SK-N-SH (cell line): ENCODE measurements at regions not wholly inside any gene's neighbourhood (a gene's known extent, or its start where the extent isn't known, plus 50 kb on each side); places are given as distances from the start of the nearest gene placed in this dataset.

ENCODE experiments used
- EP300 ChIP-seq, 2 experiments: IDR thresholded peaks; 2 replicates each; pipeline versions ENCODE4 v1.4.0 to v1.6.1; 2012; ENCODE audit warnings: borderline replicate concordance in 1 of 2, low read depth in 1 of 2, low read length in 1 of 2
- EZH2phosphoT487 ChIP-seq: fragments of 200-600 bp; sonication (generic); IDR thresholded peaks from 2 replicates; pipeline ENCODE4 v1.6.1; 2017; ENCODE audit warnings: low read depth, mixed run types, mild to moderate bottlenecking, antibody characterized with exemption, moderate library complexity, borderline replicate concordance
- JUND ChIP-seq: IDR thresholded peaks from 2 replicates; pipeline ENCODE4 v1.4.0; 2012
- MAX ChIP-seq: IDR thresholded peaks from 2 replicates; pipeline ENCODE4 v1.4.0; 2012; ENCODE audit warnings: low read depth
- RAD21 ChIP-seq: IDR thresholded peaks from 2 replicates; pipeline ENCODE4 v1.6.1; 2012; ENCODE audit warnings: mild to moderate bottlenecking, low read length
- RFX5 ChIP-seq: IDR thresholded peaks from 2 replicates; pipeline ENCODE4 v1.6.1; 2012; ENCODE audit warnings: mild to moderate bottlenecking, improper control_type of control experiment, low read length
- TAF1 ChIP-seq: IDR thresholded peaks from 2 replicates; pipeline ENCODE4 v1.6.1; 2012; ENCODE audit warnings: low read depth, mild to moderate bottlenecking, low read length, moderate library complexity, borderline replicate concordance
- TCF12 ChIP-seq: IDR thresholded peaks from 2 replicates; pipeline ENCODE4 v1.4.0; 2012
- TF ChIP-seq, protein P1 (sequence below): fragments of 200-600 bp; sonication (generic); IDR thresholded peaks from 2 replicates; pipeline ENCODE4 v1.6.1; 2017; ENCODE audit warnings: antibody characterized with exemption, mild to moderate bottlenecking, moderate library complexity

GRCh38 chr18:69261406-69261805 lies 139.3 kb upstream of the DOK6 start:
- TF ChIP-seq JUND (no peak), RFX5 (no peak), EP300 (IDR thresholded peaks at IDR 0.05; ENCODE audit: borderline replicate concordance in 1 of 2, low read depth in 1 of 2, low read length in 1 of 2) (no peak), RAD21 (no peak), TCF12 (no peak), EZH2phosphoT487 (no peak), MAX (no peak), TAF1 (no peak)
- TF ChIP-seq, protein P1, sequence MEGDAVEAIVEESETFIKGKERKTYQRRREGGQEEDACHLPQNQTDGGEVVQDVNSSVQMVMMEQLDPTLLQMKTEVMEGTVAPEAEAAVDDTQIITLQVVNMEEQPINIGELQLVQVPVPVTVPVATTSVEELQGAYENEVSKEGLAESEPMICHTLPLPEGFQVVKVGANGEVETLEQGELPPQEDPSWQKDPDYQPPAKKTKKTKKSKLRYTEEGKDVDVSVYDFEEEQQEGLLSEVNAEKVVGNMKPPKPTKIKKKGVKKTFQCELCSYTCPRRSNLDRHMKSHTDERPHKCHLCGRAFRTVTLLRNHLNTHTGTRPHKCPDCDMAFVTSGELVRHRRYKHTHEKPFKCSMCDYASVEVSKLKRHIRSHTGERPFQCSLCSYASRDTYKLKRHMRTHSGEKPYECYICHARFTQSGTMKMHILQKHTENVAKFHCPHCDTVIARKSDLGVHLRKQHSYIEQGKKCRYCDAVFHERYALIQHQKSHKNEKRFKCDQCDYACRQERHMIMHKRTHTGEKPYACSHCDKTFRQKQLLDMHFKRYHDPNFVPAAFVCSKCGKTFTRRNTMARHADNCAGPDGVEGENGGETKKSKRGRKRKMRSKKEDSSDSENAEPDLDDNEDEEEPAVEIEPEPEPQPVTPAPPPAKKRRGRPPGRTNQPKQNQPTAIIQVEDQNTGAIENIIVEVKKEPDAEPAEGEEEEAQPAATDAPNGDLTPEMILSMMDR: no peak
